GM12874 (cell line): ENCODE measurements at regions not wholly inside any gene's neighbourhood (a gene's known extent, or its start where the extent isn't known, plus 50 kb on each side); places are given as distances from the start of the nearest gene placed in this dataset.

ENCODE experiments used
- CTCF ChIP-seq: IDR thresholded peaks from 2 replicates; pipeline ENCODE4 v1.5.1; 2011; ENCODE audit warnings: low read depth, mild to moderate bottlenecking, control low read depth, low read length, moderate library complexity; ENCODE audit not compliant: insufficient read depth

GRCh38 chr13:40402931-40403431 lies 263.5 kb downstream of the FOXO1 start:
- TF ChIP-seq CTCF: no peak

GRCh38 chr13:40403509-40404241 lies 262.8 kb downstream of the FOXO1 start:
- no peak for TF ChIP-seq CTCF

GRCh38 chr13:40404407-40404806 lies 262.0 kb downstream of the FOXO1 start:
- TF ChIP-seq CTCF: no peak

GRCh38 chr13:40404967-40405716 lies 261.3 kb downstream of the FOXO1 start:
- TF ChIP-seq CTCF: no peak

GRCh38 chr13:40406405-40407120 lies 259.9 kb downstream of the FOXO1 start:
- no peak for TF ChIP-seq CTCF

- no peak for TF ChIP-seq CTCF
These were observed 258.9 kb downstream of the FOXO1 start for GRCh38 chr13:40407567-40407966.

GRCh38 chr13:40408602-40409001 lies 257.8 kb downstream of the FOXO1 start:
- TF ChIP-seq CTCF: no peak
